Ovary (tissue), 3 donors: ENCODE measurements at regions not wholly inside any gene's neighbourhood (a gene's known extent, or its start where the extent isn't known, plus 50 kb on each side); places are given as distances from the start of the nearest gene placed in this dataset.

Experiments used
- CTCF ChIP-seq, 3 donors: fragments of 450-650 bp in 2 of 3; fragments of 200-600 bp in 1 of 3; IDR thresholded peaks; one replicate each; pipeline versions ENCODE4 v1.5.1 to v1.8.0; 2016 to 2022; ENCODE audit warnings: antibody characterized with exemption in 3 of 3, mild to moderate bottlenecking in 1 of 3
- EP300 ChIP-seq: sonication (generic); formaldehyde crosslinking; IDR thresholded peaks from one replicate; pipeline ENCODE4 v1.6.1; 2017; ENCODE audit warnings: antibody characterized with exemption
- POLR2A ChIP-seq: fragments of 450-650 bp; IDR thresholded peaks from one replicate; pipeline ENCODE4 v1.6.1; 2017; ENCODE audit warnings: antibody characterized with exemption, mild to moderate bottlenecking, moderate library complexity
- donor health status: DM: no; HTN: no; CAD: no.

GRCh38 chr5:104817127-104817526, 1254.5 kb upstream of the NUDT12 start:
- no peak for TF ChIP-seq CTCF (IDR thresholded peaks at IDR 0.05)
- TF ChIP-seq POLR2A = no peak
- TF ChIP-seq EP300 = no peak
